GM19351 (cell line): ENCODE measurements at regions not wholly inside any gene's neighbourhood (a gene's known extent, or its start where the extent isn't known, plus 50 kb on each side); places are given as distances from the start of the nearest gene placed in this dataset.

ENCODE experiments used
- ATAC-seq: cut with Tn5 transposase; IDR thresholded peaks from one replicate; pipeline ENCODE4 v1.9.1; 2021; ENCODE audit warnings: mild to moderate bottlenecking, moderate library complexity; ENCODE audit not compliant: unreplicated experiment

DNA sequence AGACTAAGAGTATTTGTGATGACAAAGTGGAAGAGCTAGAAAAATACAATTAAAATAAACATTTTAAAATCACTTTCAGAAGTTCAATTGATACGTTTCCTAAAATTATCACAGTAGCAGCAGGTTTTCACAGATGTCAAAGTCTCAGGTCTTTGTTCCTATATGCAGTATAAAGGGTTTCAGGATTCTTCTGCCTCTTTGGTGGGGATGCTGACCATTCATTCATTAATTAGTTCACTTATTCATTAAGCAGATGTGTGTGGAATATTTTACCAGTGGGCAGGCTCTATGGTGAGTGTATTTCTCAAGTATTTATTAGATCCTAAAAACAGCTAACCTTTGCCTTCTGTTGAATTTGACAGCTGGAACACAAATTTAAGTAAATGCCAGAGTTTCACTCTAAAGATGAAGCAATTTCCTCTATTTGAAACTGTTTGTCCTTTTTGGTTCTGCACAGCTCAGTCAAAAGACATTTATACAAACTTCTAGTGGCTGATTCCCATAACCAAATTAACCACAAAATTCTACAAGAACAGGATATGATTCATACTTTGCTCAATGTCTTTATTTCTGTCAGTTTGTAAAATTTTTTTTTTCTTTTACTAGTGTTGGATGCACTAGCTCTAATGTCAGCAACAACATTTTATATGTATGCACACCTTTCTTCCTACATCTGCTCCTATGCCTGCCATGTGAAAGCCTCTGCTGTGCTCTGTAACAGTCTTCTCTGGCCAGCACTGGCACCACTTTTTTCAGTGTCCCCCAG lies 75.9 kb upstream of the PRR16 start:
- ATAC-seq, result peak; percentile 56

DNA sequence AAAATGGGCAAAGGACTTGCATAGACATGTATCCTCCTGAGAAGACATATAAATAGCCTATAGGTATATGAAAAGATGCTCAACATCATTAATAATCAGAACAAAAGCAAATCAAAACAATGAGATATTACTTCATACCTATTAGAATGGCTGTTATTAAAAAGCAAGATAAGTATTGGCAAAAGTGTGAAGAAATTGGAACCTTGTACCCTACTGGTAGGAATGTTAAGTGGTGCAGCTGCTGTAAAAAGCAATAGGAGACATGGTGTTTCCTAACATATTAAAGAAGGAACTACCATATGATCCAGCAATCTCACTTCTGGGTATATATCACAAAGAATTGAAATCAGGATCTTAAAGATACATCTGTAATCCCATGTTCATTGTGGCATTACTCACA lies 69.8 kb upstream of the PRR16 start:
- no peak for ATAC-seq

- ATAC-seq, result no peak
These were observed 67.9 kb upstream of the PRR16 start for GRCh38 chr5:120396186-120396585.

DNA sequence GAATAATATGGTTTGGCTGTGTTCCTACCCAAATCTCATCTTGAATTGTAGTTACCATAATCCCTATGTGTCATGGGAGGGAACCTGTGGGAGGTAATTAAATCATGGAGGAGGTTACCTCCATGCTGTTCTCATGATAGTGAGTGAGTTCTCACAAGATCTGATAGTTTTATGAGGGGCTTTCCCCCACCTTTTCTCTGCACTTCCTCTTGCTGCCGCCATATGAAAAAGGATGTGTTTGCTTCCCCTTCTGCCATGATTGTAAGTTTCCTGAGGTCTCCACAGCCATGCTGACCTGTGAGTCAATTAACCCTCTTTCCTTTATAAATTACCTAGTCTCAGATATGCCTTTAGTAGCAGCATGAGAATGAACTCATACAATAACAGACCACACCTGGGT lies 63.7 kb upstream of the PRR16 start:
- ATAC-seq, result no peak

GRCh38 chr5:120402606-120403005 lies 61.5 kb upstream of the PRR16 start:
- no peak for ATAC-seq

DNA sequence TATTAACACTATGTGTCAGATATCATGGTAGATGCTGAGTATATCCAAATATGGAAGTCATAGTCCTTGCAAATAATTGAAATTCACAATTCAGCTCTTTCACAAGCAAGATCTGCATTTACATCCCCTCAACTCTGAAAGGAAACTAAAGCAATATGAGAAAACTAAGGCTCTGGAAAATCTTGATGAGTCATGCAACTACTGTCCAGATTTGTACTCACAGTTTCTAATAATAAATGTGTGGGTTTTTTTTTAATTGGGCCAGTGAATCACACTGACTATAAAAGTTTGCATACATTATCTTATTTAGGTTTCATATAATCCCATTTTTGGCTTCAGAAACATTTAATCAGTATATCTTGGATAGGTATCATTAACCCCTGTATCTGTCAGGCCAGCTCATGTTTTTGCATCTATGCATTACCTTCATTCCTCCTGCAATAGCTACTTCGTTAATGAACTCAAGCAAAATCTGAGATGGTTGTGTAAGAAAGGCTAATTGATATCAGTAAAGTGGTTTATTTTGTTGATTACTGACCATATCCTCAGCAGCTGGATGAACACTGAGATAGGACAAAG lies 58.7 kb upstream of the PRR16 start:
- no peak for ATAC-seq

GRCh38 chr5:120405923-120406322 lies 58.2 kb upstream of the PRR16 start:
- peak; percentile 47 for ATAC-seq

- ATAC-seq, result no peak
These were observed 50.4 kb upstream of the PRR16 start for GRCh38 chr5:120413686-120414085.
